ENCODE measurements at regions not wholly inside any gene's neighbourhood (a gene's known extent, or its start where the extent isn't known, plus 50 kb on each side); places are given as distances from the start of the nearest gene placed in this dataset.
"Not testable (repeated sequence)": the region's sequence is repeated elsewhere in the genome, so short reads cannot be mapped to it uniquely, and the experiment has no call there.

GRCh38 chr5:63803165-63803564 lies 159.1 kb downstream of the HTR1A start:
- H3K27me3 Mint-ChIP-seq = no peaks in the 10 kb centered on the region
- no peak overlapping the region for H3K27ac Mint-ChIP-seq
- H3K4me3 Mint-ChIP-seq = no peak overlapping the region
- H3K4me1 Mint-ChIP-seq = no peaks in the 10 kb centered on the region
- H3K9me3 Mint-ChIP-seq = peaks cover 3% of the 10 kb centered on the region
- no peak for DNase-seq
- no peaks in the 10 kb centered on the region for H3K36me3 Mint-ChIP-seq
- CTCF ChIA-PET = interaction anchor here (0.7 kb wide), 1 partner anchor 1099 kb away, joined by 4 read pairs; no protein-coding TSS in a partner anchor

- Mint-ChIP-seq H3K9me3 (peaks cover 23% of the 10 kb centered on the region), H3K27ac (no peak overlapping the region), H3K4me1 (no peaks in the 10 kb centered on the region), H3K4me3 (no peak overlapping the region), H3K27me3 (no peaks in the 10 kb centered on the region), H3K36me3 (no peaks in the 10 kb centered on the region)
- no peak for DNase-seq
- CTCF ChIA-PET = no interaction called here
These were observed 167.3 kb downstream of the HTR1A start for GRCh38 chr5:63794979-63795378.

- H3K4me1 Mint-ChIP-seq = no peaks in the 10 kb centered on the region
- no peak for DNase-seq
- H3K27ac Mint-ChIP-seq = no peak overlapping the region
- H3K36me3 Mint-ChIP-seq = no peaks in the 10 kb centered on the region
- CTCF ChIA-PET = no interaction called here
- H3K4me3 Mint-ChIP-seq = no peak overlapping the region
- peaks cover 22% of the 10 kb centered on the region for H3K9me3 Mint-ChIP-seq
- H3K27me3 Mint-ChIP-seq = no peaks in the 10 kb centered on the region
These were observed 167.9 kb downstream of the HTR1A start for GRCh38 chr5:63794296-63794695.

GRCh38 chr5:63774939-63775338 lies 187.3 kb downstream of the HTR1A start:
- H3K4me1 Mint-ChIP-seq = no peaks in the 10 kb centered on the region
- no peak for DNase-seq
- H3K27ac Mint-ChIP-seq = no peak overlapping the region
- H3K27me3 Mint-ChIP-seq = no peaks in the 10 kb centered on the region
- H3K9me3 Mint-ChIP-seq = peaks cover 5% of the 10 kb centered on the region
- no peaks in the 10 kb centered on the region for H3K36me3 Mint-ChIP-seq
- no peak overlapping the region for H3K4me3 Mint-ChIP-seq
- CTCF ChIA-PET = no interaction called here

GRCh38 chr5:63768221-63768620 lies 194.0 kb downstream of the HTR1A start:
- Mint-ChIP-seq H3K36me3 (no peaks in the 10 kb centered on the region), H3K4me1 (no peaks in the 10 kb centered on the region), H3K27me3 (no peaks in the 10 kb centered on the region), H3K4me3 (no peak overlapping the region), H3K9me3 (peaks cover 3% of the 10 kb centered on the region), H3K27ac (no peak overlapping the region)
- CTCF ChIA-PET = no interaction called here
- DNase-seq = no peak

GRCh38 chr5:63760965-63761364 lies 201.3 kb downstream of the HTR1A start:
- Mint-ChIP-seq H3K36me3 (no peaks in the 10 kb centered on the region), H3K27ac (no peak overlapping the region), H3K9me3 (no peaks in the 10 kb centered on the region), H3K4me3 (no peak overlapping the region), H3K27me3 (no peaks in the 10 kb centered on the region), H3K4me1 (no peaks in the 10 kb centered on the region)
- CTCF ChIA-PET = no interaction called here
- DNase-seq = no peak

- no peaks in the 10 kb centered on the region for H3K27me3 Mint-ChIP-seq
- CTCF ChIA-PET = no interaction called here
- H3K4me1 Mint-ChIP-seq = no peaks in the 10 kb centered on the region
- no peak overlapping the region for H3K27ac Mint-ChIP-seq
- no peaks in the 10 kb centered on the region for H3K36me3 Mint-ChIP-seq
- no peak for DNase-seq
- H3K4me3 Mint-ChIP-seq = no peak overlapping the region
- peaks cover 2% of the 10 kb centered on the region for H3K9me3 Mint-ChIP-seq
These were observed 219.0 kb downstream of the HTR1A start for GRCh38 chr5:63743096-63743798.

GRCh38 chr5:63732880-63733279 lies 229.4 kb downstream of the HTR1A start:
- H3K9me3 Mint-ChIP-seq = not testable (repeated sequence)

GRCh38 chr5:63727583-63727982 lies 234.7 kb downstream of the HTR1A start:
- Mint-ChIP-seq H3K36me3 (no peaks in the 10 kb centered on the region), H3K4me1 (no peaks in the 10 kb centered on the region), H3K4me3 (no peak overlapping the region), H3K27ac (no peak overlapping the region), H3K9me3 (peaks cover 2% of the 10 kb centered on the region), H3K27me3 (no peaks in the 10 kb centered on the region)
- CTCF ChIA-PET = no interaction called here
- no peak for DNase-seq

More at GRCh38 chr5:63732880-63733279, 229.4 kb downstream of the HTR1A start:
- H3K27me3 Mint-ChIP-seq, H3K4me1 Mint-ChIP-seq, CTCF ChIA-PET, H3K27ac Mint-ChIP-seq, DNase-seq, H3K4me3 Mint-ChIP-seq, H3K36me3 Mint-ChIP-seq: not testable (repeated sequence)

GRCh38 chr5:63726496-63726895 lies 235.7 kb downstream of the HTR1A start:
- no peaks in the 10 kb centered on the region for H3K9me3 Mint-ChIP-seq
- no peaks in the 10 kb centered on the region for H3K4me1 Mint-ChIP-seq
- CTCF ChIA-PET = no interaction called here
- H3K36me3 Mint-ChIP-seq = no peaks in the 10 kb centered on the region
- H3K27me3 Mint-ChIP-seq = no peaks in the 10 kb centered on the region
- no peak overlapping the region for H3K4me3 Mint-ChIP-seq
- no peak overlapping the region for H3K27ac Mint-ChIP-seq
- DNase-seq = no peak

GRCh38 chr5:63719147-63719546 lies 243.1 kb downstream of the HTR1A start:
- H3K27me3 Mint-ChIP-seq = no peaks in the 10 kb centered on the region
- H3K4me3 Mint-ChIP-seq = no peak overlapping the region
- no peak overlapping the region for H3K27ac Mint-ChIP-seq
- H3K36me3 Mint-ChIP-seq = no peaks in the 10 kb centered on the region
- CTCF ChIA-PET = no interaction called here
- peaks cover 2% of the 10 kb centered on the region for H3K9me3 Mint-ChIP-seq
- DNase-seq = no peak
- H3K4me1 Mint-ChIP-seq = no peaks in the 10 kb centered on the region

GRCh38 chr5:63700241-63700640 lies 262.0 kb downstream of the HTR1A start:
- CTCF ChIA-PET = no interaction called here
- Mint-ChIP-seq H3K4me1 (no peaks in the 10 kb centered on the region), H3K36me3 (no peaks in the 10 kb centered on the region), H3K9me3 (peaks cover 2% of the 10 kb centered on the region), H3K27ac (no peak overlapping the region), H3K27me3 (no peaks in the 10 kb centered on the region), H3K4me3 (no peak overlapping the region)
- no peak for DNase-seq

- no peaks in the 10 kb centered on the region for H3K27me3 Mint-ChIP-seq
- H3K9me3 Mint-ChIP-seq = peaks cover 2% of the 10 kb centered on the region
These were observed 264.4 kb downstream of the HTR1A start for GRCh38 chr5:63697811-63698210.

GRCh38 chr5:63690546-63690945 lies 271.7 kb downstream of the HTR1A start:
- H3K27ac Mint-ChIP-seq = no peak overlapping the region
- H3K4me1 Mint-ChIP-seq = no peaks in the 10 kb centered on the region
- H3K36me3 Mint-ChIP-seq = no peaks in the 10 kb centered on the region
- no peak for DNase-seq
- no peaks in the 10 kb centered on the region for H3K27me3 Mint-ChIP-seq
- H3K9me3 Mint-ChIP-seq = no peaks in the 10 kb centered on the region
- H3K4me3 Mint-ChIP-seq = no peak overlapping the region
- CTCF ChIA-PET = interaction anchor here (0.6 kb wide), 1 partner anchor 150 kb away, joined by 3 read pairs; no protein-coding TSS in a partner anchor

More at GRCh38 chr5:63697811-63698210, 264.4 kb downstream of the HTR1A start:
- Mint-ChIP-seq H3K4me1 (no peaks in the 10 kb centered on the region), H3K27ac (no peak overlapping the region), H3K4me3 (no peak overlapping the region), H3K36me3 (no peaks in the 10 kb centered on the region)
- CTCF ChIA-PET = no interaction called here
- DNase-seq = no peak

- H3K4me1 Mint-ChIP-seq = no peaks in the 10 kb centered on the region
- H3K36me3 Mint-ChIP-seq = no peaks in the 10 kb centered on the region
- H3K4me3 Mint-ChIP-seq = no peak overlapping the region
- CTCF ChIA-PET = no interaction called here
- no peak for DNase-seq
- no peaks in the 10 kb centered on the region for H3K27me3 Mint-ChIP-seq
- H3K9me3 Mint-ChIP-seq = peaks cover 2% of the 10 kb centered on the region
- no peak overlapping the region for H3K27ac Mint-ChIP-seq
These were observed 274.3 kb downstream of the HTR1A start for GRCh38 chr5:63687854-63688516.
